ENCODE measurements at regions not wholly inside any gene's neighbourhood (a gene's known extent, or its start where the extent isn't known, plus 50 kb on each side); places are given as distances from the start of the nearest gene placed in this dataset.

- DNase-seq (ENCODE audit: low read depth in 2 of 2) = peak in 1 of 2 donors; percentile 6
These were observed 51.0 kb upstream of the TFAP2A start for GRCh38 chr6:10465629-10466499.
